CD4-positive, alpha-beta T cell (primary cell): ENCODE measurements at regions not wholly inside any gene's neighbourhood (a gene's known extent, or its start where the extent isn't known, plus 50 kb on each side); places are given as distances from the start of the nearest gene placed in this dataset.

Experiments
- ATAC-seq: fragments of 200-7000 bp; cut with Tn5 transposase; one replicate; pipeline ENCODE4 v1.10.0; 2022; ENCODE audit warnings: mild to moderate bottlenecking; ENCODE audit not compliant: poor library complexity
- CTCF ChIA-PET: fragments of 350-600 bp; sonication (Branson Sonifier 250); formaldehyde crosslinking; loops from one replicate; lab custom pipeline; 2021; ENCODE audit warnings: antibody characterized with exemption, inconsistent platforms; lab: Charles Lee
- POLR2A ChIA-PET: fragments of 350-600 bp; sonication (Branson Sonifier 250); formaldehyde crosslinking; loops from one replicate; lab custom pipeline; 2021; ENCODE audit warnings: antibody characterized with exemption, inconsistent platforms; lab: Charles Lee
- DNase-seq, 14 experiments: peaks; one replicate each; pipeline ENCODE4 v3.0.0-alpha.2; 2013 to 2020; ENCODE audit warnings: mixed read lengths in 2 of 14
- H3K27ac ChIP-seq, 2 donors: one replicate each; pipeline versions ENCODE4 v1.5.1 to v1.7.0; 2013; ENCODE audit warnings: low read length in 2 of 2, low read depth in 1 of 2, mild to moderate bottlenecking in 1 of 2
- H3K27me3 ChIP-seq, 2 experiments: 1 replicate in 1 of 2; 2 replicates in 1 of 2; pipeline versions ENCODE4 v1.6.1 to v1.7.0; 2013; ENCODE audit warnings: low read length in 2 of 2, control low read depth in 1 of 2, mild to moderate bottlenecking in 1 of 2, moderate library complexity in 1 of 2; ENCODE audit not compliant: insufficient read depth in 2 of 2, control insufficient read depth in 1 of 2
- H3K36me3 ChIP-seq: one replicate; pipeline ENCODE4 v1.6.1; 2013; ENCODE audit warnings: low read length, control low read depth; ENCODE audit not compliant: insufficient read depth
- H3K4me1 ChIP-seq: one replicate; pipeline ENCODE4 v1.6.1; 2013; ENCODE audit warnings: low read length, control low read depth; ENCODE audit not compliant: insufficient read depth
- H3K4me3 ChIP-seq: one replicate; pipeline ENCODE4 v1.5.1; 2013; ENCODE audit warnings: mild to moderate bottlenecking, low read length, moderate library complexity
- H3K9me3 ChIP-seq, 2 experiments: 1 replicate in 1 of 2; 2 replicates in 1 of 2; pipeline versions ENCODE4 v1.6.1 to v1.7.0; 2013; ENCODE audit warnings: low read length in 2 of 2, mild to moderate bottlenecking in 2 of 2, control low read depth in 1 of 2, moderate library complexity in 1 of 2; ENCODE audit not compliant: control insufficient read depth in 1 of 2, insufficient read depth in 1 of 2
- H3K27ac Mint-ChIP-seq: one replicate; pipeline ENCODE4 v1.8.0; 2020; ENCODE audit warnings: mixed read lengths
- H3K27me3 Mint-ChIP-seq: one replicate; pipeline ENCODE4 v1.8.0; 2021; ENCODE audit warnings: mixed read lengths
- H3K36me3 Mint-ChIP-seq: one replicate; pipeline ENCODE4 v1.8.0; 2021; ENCODE audit warnings: low read depth, mixed read lengths
- H3K4me1 Mint-ChIP-seq: one replicate; pipeline ENCODE4 v1.8.0; 2021; ENCODE audit warnings: low read depth, mixed read lengths
- H3K4me3 Mint-ChIP-seq: one replicate; pipeline ENCODE4 v1.8.0; 2020; ENCODE audit warnings: mild to moderate bottlenecking, mixed read lengths
- H3K9me3 Mint-ChIP-seq: one replicate; pipeline ENCODE4 v1.8.0; 2020; ENCODE audit warnings: mixed read lengths
- intact Hi-C, 2 experiments: fragments of 100-400 bp; cut with DNase I in 1 of 2; cut with micrococcal nuclease in 1 of 2; formaldehyde crosslinking; loops; one replicate each; pipeline versions ENCODE4 v1.15.1 to v1.9.0; 2023 to 2025; cut with DNase I, micrococcal nuclease
- TF ChIP-seq, protein P1 (sequence below): fragments of 200-600 bp; IDR thresholded peaks from one replicate; pipeline ENCODE4 v1.8.0; 2022; ENCODE audit warnings: antibody characterized with exemption, mild to moderate bottlenecking

DNA sequence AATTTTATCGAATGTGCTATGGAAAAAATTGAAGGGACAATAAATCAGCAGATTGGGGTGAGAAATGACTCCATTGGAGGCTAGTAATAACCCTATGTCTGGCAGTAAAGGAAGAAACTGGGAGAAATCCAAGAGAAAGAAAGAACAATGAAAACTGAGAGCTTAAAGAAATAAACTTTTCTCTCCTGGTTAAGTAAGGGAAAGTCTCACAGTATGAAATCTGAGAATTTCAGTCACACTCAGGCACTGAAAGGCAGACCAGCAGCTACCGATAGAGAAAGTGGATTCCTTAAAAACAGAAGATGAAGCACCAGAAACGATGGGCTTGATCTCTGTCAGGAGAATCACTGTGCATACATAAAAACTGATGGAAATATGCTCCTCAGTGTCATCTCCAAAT is 404.2 kb downstream of the PLPP3 start:
- ChIA-PET POLR2A (no interaction called here), CTCF (no interaction called here)
- intact Hi-C loops = no loop called here

DNA sequence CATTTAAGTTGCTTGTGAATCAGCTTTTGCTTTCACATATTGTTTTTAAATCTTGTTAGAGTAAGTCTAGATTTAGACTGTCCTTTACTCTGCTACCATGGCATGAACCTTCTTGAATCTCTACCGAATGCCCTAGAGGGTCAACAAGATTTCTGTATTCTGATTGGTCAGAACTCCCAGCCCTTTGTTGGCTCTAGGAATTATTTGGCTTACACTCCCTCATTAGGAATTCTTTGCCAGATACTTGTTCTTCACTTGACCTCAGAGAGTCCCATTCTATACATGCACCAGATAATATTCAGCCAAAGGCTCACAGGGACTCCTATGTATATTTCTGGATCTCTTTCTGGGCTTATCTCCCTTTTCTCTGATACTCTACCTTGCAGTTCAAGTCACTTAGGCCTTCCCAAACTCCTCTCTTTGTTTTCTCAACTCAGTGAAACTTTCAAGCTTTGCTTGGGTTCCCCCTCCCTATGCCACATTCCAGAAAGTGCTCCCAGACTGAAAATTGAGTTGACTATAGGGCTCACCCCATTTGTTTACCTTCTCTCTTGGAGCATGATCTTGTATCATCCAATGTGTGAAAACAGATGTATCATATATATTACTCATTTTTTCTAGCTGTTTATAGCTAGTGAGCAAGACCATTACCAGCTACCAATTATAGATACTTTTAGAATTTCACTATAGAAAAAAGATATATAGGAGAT is 405.0 kb downstream of the PLPP3 start:
- POLR2A ChIA-PET = no interaction called here
- CTCF ChIA-PET = interaction anchor here (1.8 kb wide), 1 partner anchor 12 kb away, joined by 3 read pairs; no protein-coding TSS in a partner anchor
- DNase-seq (no peak), ATAC-seq (no peak)
- Mint-ChIP-seq H3K4me3 (no peak overlapping the region), H3K9me3 (no peaks in the 10 kb centered on the region), H3K4me1 (no peaks in the 10 kb centered on the region), H3K27me3 (no peaks in the 10 kb centered on the region), H3K36me3 (no peaks in the 10 kb centered on the region), H3K27ac (no peak overlapping the region)
- Histone ChIP-seq H3K4me3 (no peak overlapping the region), H3K27ac (no peak overlapping the region), H3K36me3 (no peaks in the 10 kb centered on the region), H3K27me3 (no peaks in the 10 kb centered on the region), H3K9me3 (no peaks in the 10 kb centered on the region), H3K4me1 (no peaks in the 10 kb centered on the region)
- TF ChIP-seq, protein P1, sequence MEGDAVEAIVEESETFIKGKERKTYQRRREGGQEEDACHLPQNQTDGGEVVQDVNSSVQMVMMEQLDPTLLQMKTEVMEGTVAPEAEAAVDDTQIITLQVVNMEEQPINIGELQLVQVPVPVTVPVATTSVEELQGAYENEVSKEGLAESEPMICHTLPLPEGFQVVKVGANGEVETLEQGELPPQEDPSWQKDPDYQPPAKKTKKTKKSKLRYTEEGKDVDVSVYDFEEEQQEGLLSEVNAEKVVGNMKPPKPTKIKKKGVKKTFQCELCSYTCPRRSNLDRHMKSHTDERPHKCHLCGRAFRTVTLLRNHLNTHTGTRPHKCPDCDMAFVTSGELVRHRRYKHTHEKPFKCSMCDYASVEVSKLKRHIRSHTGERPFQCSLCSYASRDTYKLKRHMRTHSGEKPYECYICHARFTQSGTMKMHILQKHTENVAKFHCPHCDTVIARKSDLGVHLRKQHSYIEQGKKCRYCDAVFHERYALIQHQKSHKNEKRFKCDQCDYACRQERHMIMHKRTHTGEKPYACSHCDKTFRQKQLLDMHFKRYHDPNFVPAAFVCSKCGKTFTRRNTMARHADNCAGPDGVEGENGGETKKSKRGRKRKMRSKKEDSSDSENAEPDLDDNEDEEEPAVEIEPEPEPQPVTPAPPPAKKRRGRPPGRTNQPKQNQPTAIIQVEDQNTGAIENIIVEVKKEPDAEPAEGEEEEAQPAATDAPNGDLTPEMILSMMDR = no peak
- intact Hi-C loops = no loop called here

More for the DNA sequence above, 404.2 kb downstream of the PLPP3 start:
- H3K4me1 ChIP-seq = no peaks in the 10 kb centered on the region
- Mint-ChIP-seq H3K9me3 (no peaks in the 10 kb centered on the region), H3K4me1 (no peaks in the 10 kb centered on the region), H3K36me3 (no peaks in the 10 kb centered on the region), H3K27me3 (no peaks in the 10 kb centered on the region), H3K4me3 (no peak overlapping the region), H3K27ac (no peak overlapping the region)
- H3K27me3 ChIP-seq = no peaks in the 10 kb centered on the region
- H3K36me3 ChIP-seq = no peaks in the 10 kb centered on the region
- ATAC-seq (no peak), DNase-seq (no peak)
- no peaks in the 10 kb centered on the region for H3K9me3 ChIP-seq
- no peak overlapping the region for H3K4me3 ChIP-seq
- TF ChIP-seq, protein P1 = no peak
- H3K27ac ChIP-seq = no peak overlapping the region

DNA sequence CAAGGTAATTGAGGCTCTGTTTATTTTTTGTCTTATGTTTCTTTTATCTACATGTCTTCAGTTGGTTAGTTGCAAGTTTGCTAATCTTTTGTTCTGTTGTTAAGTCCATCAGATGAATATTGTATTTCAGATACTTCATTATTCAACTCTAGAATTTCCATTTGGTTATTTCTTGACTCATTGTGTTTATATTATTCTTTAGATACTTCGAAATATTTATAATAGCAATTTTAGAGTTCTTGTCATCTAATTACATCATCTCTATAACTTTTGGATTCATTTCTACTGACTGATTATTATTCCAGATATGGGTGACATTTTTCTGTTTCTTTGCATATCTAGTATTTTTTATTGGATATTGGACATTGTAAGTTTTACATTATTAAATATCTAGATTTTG is 405.6 kb downstream of the PLPP3 start:
- Mint-ChIP-seq H3K36me3 (no peaks in the 10 kb centered on the region), H3K27me3 (no peaks in the 10 kb centered on the region), H3K4me3 (no peak overlapping the region), H3K9me3 (no peaks in the 10 kb centered on the region), H3K4me1 (no peaks in the 10 kb centered on the region), H3K27ac (no peak overlapping the region)
- no peak overlapping the region for H3K4me3 ChIP-seq
- ChIA-PET POLR2A (no interaction called here), CTCF (interaction anchor here (1.8 kb wide), 1 partner anchor 12 kb away, joined by 3 read pairs; no protein-coding TSS in a partner anchor)
- ATAC-seq (no peak), DNase-seq (no peak)
- no peak overlapping the region for H3K27ac ChIP-seq
- intact Hi-C loops = no loop called here
- no peaks in the 10 kb centered on the region for H3K27me3 ChIP-seq
- H3K4me1 ChIP-seq = no peaks in the 10 kb centered on the region
- H3K9me3 ChIP-seq = peaks cover 0 to 4% of the 10 kb centered on the region in 2 experiments
- TF ChIP-seq, protein P1 = no peak
- H3K36me3 ChIP-seq = no peaks in the 10 kb centered on the region
